Kidney (tissue), 13 donors: ENCODE measurements at regions not wholly inside any gene's neighbourhood (a gene's known extent, or its start where the extent isn't known, plus 50 kb on each side); places are given as distances from the start of the nearest gene placed in this dataset.
A peak's percentile ranks its signal among the peaks of the same experiment; 100 is the strongest.
"Not testable (repeated sequence)": the region's sequence is repeated elsewhere in the genome, so short reads cannot be mapped to it uniquely, and the experiment has no call there.

Experiments
- DNase-seq, 5 donors: peaks; one replicate each; pipeline ENCODE4 v3.0.0-alpha.2; 2013 to 2020
- FAIRE-seq: peaks from 2 replicates; lab custom pipeline; 2012; peaks lifted over from hg19 to GRCh38; lab: Jason Lieb, UNC
- H3K27ac ChIP-seq, 2 donors: one replicate each; pipeline ENCODE4 v1.7.0; 2013; ENCODE audit warnings: low read depth in 2 of 2, low read length in 2 of 2, inconsistent platforms in 1 of 2
- H3K27me3 ChIP-seq: one replicate; pipeline ENCODE4 v1.7.1; 2013; ENCODE audit warnings: low read length, inconsistent platforms; ENCODE audit not compliant: control insufficient read depth, insufficient read depth
- H3K36me3 ChIP-seq, 3 donors: one replicate each; pipeline versions ENCODE4 v1.7.0 to v1.7.1; 2013; ENCODE audit warnings: low read length in 3 of 3, control low read depth in 1 of 3, inconsistent platforms in 1 of 3; ENCODE audit not compliant: insufficient read depth in 3 of 3, control insufficient read depth in 2 of 3
- H3K4me1 ChIP-seq, 3 donors: one replicate each; pipeline versions ENCODE4 v1.7.0 to v1.7.1; 2013; ENCODE audit warnings: low read length in 3 of 3, inconsistent platforms in 1 of 3, low read depth in 1 of 3; ENCODE audit not compliant: control insufficient read depth in 2 of 3, insufficient read depth in 2 of 3
- H3K4me3 ChIP-seq, 3 donors: one replicate each; pipeline versions ENCODE4 v1.7.0 to v1.8.1; 2013; ENCODE audit warnings: low read length in 3 of 3, control low read depth in 1 of 3, inconsistent platforms in 1 of 3
- H3K9ac ChIP-seq, 3 donors: one replicate each; pipeline versions ENCODE4 v1.7.0 to v1.7.1; 2013; ENCODE audit warnings: low read length in 3 of 3, control low read depth in 1 of 3, inconsistent platforms in 1 of 3
- H3K9me3 ChIP-seq, 3 donors: one replicate each; pipeline versions ENCODE4 v1.7.0 to v1.7.1; 2013; ENCODE audit warnings: low read length in 3 of 3, control low read depth in 1 of 3, inconsistent platforms in 1 of 3; ENCODE audit not compliant: control insufficient read depth in 2 of 3, insufficient read depth in 1 of 3
- CTCF ChIP-seq: IDR thresholded peaks from 3 replicates; pipeline ENCODE4 v1.5.1; 2012; ENCODE audit warnings: mild to moderate bottlenecking, moderate library complexity, borderline replicate concordance; ENCODE audit not compliant: insufficient read depth; ENCODE audit errors: extremely low read depth
- intact Hi-C: fragments of 100-400 bp; cut with DNase I; formaldehyde crosslinking; loops from one replicate; pipeline ENCODE4 v1.11.1; 2022
- donor health status: control.
- donor health status: control.
- donor health status: control.
- donor health status: control.
- donor health status: control.
- donor health status: DM: yes; HTN: yes; CAD: no.
- donor health status: Normal renal cell carcinoma (clear cell type).

GRCh38 chr4:3904264-3904955 lies 138.2 kb downstream of the ADRA2C start:
- H3K4me1 ChIP-seq: not testable (repeated sequence)

GRCh38 chr4:3909616-3910015 lies 143.4 kb downstream of the ADRA2C start:
- intact Hi-C loops, DNase-seq, H3K9me3 ChIP-seq, H3K4me1 ChIP-seq, H3K27ac ChIP-seq, H3K36me3 ChIP-seq, FAIRE-seq, H3K4me3 ChIP-seq, H3K27me3 ChIP-seq, H3K9ac ChIP-seq: not testable (repeated sequence)

More at GRCh38 chr4:3904264-3904955, 138.2 kb downstream of the ADRA2C start:
- H3K27me3 ChIP-seq, H3K4me3 ChIP-seq, H3K9me3 ChIP-seq, DNase-seq, H3K9ac ChIP-seq, intact Hi-C loops, H3K27ac ChIP-seq, H3K36me3 ChIP-seq, FAIRE-seq: not testable (repeated sequence)

- H3K9ac ChIP-seq, FAIRE-seq, H3K4me1 ChIP-seq, H3K36me3 ChIP-seq, H3K9me3 ChIP-seq, H3K27me3 ChIP-seq, intact Hi-C loops, H3K27ac ChIP-seq, H3K4me3 ChIP-seq, DNase-seq: not testable (repeated sequence)
Observed at GRCh38 chr4:3910161-3910950, 144.2 kb downstream of the ADRA2C start.

- DNase-seq (no peak), FAIRE-seq (no peak)
- no peak overlapping the region for H3K9ac ChIP-seq
- no peaks in the 10 kb centered on the region for H3K36me3 ChIP-seq
- no peaks in the 10 kb centered on the region for H3K9me3 ChIP-seq
- intact Hi-C loops: no loop called here
- H3K4me3 ChIP-seq: no peak overlapping the region
- H3K27me3 ChIP-seq: no peaks in the 10 kb centered on the region
- no peak overlapping the region for H3K27ac ChIP-seq
- no peaks in the 10 kb centered on the region for H3K4me1 ChIP-seq
- no peak for TF ChIP-seq CTCF
Observed at GRCh38 chr4:3911252-3911856, 145.2 kb downstream of the ADRA2C start.

GRCh38 chr4:3914511-3914910 lies 148.3 kb downstream of the ADRA2C start:
- FAIRE-seq, H3K36me3 ChIP-seq, H3K4me1 ChIP-seq, H3K27me3 ChIP-seq, H3K27ac ChIP-seq, H3K4me3 ChIP-seq, intact Hi-C loops, DNase-seq, H3K9me3 ChIP-seq, H3K9ac ChIP-seq: not testable (repeated sequence)

- H3K36me3 ChIP-seq, H3K4me1 ChIP-seq, H3K27ac ChIP-seq, FAIRE-seq, intact Hi-C loops, H3K27me3 ChIP-seq, H3K4me3 ChIP-seq, H3K9me3 ChIP-seq, H3K9ac ChIP-seq: not testable (repeated sequence)
- DNase-seq: peak in 2 of 5 donors; percentile 11 to 30
Observed at GRCh38 chr4:3919509-3919908, 153.3 kb downstream of the ADRA2C start.

- H3K4me1 ChIP-seq, H3K9ac ChIP-seq, H3K27ac ChIP-seq, H3K9me3 ChIP-seq, FAIRE-seq, H3K27me3 ChIP-seq, H3K4me3 ChIP-seq, intact Hi-C loops, DNase-seq, H3K36me3 ChIP-seq: not testable (repeated sequence)
Observed at GRCh38 chr4:3921902-3922301, 155.7 kb downstream of the ADRA2C start.
